ENCODE measurements at regions not wholly inside any gene's neighbourhood (a gene's known extent, or its start where the extent isn't known, plus 50 kb on each side); places are given as distances from the start of the nearest gene placed in this dataset.

- TF ChIP-seq CTCF (IDR thresholded peaks at IDR 0.05; ENCODE audit: low read depth, low read length) (no peak), EZH2phosphoT487 (IDR thresholded peaks at IDR 0.05; ENCODE audit: low read depth) (no peak)
Observed at GRCh38 chr7:94088560-94088959, 84.4 kb upstream of the BET1 start.

Measured in OCI-LY3 (cell line).